Astrocyte of the hippocampus (primary cell): ENCODE measurements at regions not wholly inside any gene's neighbourhood (a gene's known extent, or its start where the extent isn't known, plus 50 kb on each side); places are given as distances from the start of the nearest gene placed in this dataset.

Experiments
- DNase-seq: peaks from one replicate; pipeline ENCODE4 v3.0.0; 2011; ENCODE audit warnings: low read depth, low spot score

DNA sequence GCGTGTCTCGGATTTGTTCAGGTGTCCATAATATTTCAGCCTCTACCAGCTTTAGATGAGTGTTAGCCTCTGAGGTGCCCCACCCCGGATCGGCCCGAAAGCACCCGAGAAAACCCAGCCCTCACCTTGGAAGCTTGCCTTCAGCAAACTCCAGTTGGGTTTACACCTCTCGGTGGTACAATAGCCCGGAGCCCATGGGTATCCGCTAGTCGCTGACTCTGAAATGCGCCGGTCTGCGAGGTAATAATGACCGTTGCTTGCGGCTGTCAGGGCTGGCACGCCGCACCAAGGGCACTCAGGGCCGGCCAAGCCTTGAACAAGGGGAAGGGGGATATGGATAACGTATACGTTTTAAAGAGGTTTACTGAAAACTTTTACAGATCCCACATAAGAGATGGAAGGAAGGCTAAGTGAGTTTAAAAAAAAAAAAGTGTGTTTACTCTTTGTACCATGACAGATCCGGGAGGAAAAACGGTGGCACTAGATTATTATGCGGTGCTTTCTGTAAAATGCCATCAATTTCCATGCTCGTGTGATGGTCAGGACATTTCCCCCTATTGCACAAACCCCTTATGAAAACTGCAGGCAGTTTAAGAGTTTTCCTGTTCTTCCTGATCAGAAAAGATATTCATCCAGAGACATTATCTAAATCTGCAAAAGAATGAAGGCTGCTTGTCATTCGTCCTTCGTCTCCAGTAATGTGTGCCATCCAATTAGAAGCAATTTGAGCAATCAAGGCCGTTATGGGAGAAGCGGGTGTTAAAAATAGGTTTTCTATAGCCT, 124.2 kb downstream of the TMEM161B start:
- peak; percentile 75 for DNase-seq

DNA sequence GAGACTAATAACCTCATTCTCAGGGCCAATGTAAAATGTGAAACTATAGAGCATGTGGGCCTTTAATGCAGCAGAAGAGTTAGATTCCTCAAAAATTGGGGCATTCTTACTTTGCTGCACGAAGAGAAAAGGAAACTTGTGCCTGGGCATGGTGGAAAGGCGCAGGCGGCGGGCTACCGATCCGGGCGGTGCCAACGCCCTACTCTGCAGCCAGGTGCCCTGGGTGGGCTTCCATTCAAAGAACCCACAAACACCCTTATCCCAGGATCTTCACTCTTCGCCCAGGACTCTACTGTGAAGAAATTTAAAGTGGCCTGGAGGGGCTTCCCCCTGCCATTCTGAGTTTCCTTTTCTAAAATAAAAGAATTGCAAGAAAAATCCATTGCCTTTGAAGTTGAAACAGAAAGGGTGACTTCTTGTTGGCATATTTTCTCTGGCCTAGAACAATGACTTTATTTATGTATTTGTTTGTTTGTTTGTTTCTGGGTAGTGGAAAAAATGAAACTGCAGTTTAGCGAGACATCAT, 124.9 kb downstream of the TMEM161B start:
- DNase-seq: no peak

DNA sequence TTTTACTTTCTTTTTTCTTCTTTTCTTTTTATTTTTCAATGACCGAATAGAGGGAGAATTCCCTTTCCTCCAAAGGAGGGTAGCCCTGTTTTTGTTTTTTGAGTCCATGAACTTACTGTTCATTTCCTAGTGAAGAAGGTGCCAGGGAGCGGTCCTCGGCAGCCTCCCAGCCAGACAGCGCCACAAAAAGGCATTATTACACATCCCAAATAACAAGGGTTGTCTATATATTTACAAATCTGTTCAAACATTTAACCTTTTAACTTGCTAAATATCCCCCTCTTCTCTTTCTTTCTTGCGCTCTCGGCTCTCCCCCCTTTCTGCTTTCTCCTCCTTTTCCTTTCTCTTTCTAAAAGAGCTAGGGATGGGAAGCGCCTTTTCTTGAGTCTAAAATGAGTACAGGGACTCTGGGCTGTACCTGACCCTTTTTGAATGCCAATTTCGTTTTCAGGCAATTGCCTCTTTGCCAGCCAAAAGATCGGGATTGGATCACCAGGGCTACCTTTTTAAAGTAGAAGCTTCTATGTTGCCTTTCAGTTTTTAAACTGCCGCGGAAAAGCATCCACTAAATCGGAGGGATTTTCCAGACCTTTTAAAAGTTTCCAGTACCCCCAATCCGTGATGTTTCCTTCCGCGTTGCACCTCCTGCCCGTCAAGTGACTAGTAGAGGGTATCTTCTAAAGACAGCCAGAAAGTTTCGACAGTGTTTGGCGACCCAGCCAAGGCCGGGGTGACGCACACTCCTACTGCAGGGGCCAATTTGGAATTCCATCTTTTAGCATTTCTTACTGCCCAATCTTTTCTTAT, 125.6 kb downstream of the TMEM161B start:
- DNase-seq: peak; percentile 75

DNA sequence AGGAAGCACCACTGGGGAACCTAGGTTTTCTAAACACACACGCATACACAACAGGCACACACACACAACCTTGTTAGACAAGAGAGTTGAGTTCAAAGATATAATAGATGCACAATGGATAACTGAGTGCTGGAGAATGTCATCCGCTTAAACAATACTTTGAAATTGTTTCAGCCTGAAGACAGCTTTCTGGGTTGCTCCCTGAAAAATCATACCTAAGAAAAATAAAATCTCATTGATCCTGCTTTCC, 126.1 kb downstream of the TMEM161B start:
- no peak for DNase-seq

DNA sequence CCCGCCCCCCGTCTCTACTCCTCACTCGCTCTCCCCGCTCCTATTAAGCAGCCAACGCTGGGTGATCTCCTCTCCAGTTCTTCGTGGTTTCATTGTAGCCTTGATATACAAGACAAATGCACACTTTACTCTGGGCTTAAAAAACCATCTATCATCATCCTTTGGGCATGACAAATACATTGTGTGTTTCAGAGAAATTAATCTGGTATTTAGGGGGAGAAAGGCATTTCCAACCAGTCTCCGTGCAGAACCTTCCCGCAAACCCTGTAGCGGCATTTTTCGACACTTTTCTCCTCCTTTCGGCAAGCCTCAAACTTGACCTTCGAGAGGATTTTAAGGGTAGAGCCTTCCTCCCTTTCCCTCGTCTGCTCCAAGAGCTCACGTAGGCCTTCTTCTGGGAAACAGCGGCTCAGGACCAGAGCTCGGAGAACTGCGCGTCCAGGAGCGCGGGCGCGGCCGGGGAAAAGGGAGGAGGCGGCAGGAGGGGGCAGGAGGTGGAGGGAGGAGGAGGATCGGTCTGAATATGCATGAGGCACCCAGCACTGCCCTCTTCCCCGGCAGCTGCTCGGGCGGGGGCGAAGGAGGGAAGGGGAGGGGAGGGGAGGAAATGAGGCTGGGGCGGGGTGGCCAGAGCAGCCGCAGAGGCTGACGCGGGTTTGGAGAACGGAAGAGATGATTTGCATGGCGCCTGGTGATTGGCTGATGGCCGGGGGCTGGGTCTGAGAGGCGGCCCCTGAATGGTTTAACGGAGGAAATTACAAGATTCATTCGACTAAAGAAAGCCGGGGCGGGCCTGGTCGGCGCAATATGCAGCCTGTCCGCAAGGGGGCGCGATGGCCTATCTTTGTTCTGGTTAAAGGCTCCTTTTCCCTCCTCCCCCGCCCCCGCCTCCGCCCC, 127.5 kb downstream of the TMEM161B start:
- peak; percentile 99 for DNase-seq

DNA sequence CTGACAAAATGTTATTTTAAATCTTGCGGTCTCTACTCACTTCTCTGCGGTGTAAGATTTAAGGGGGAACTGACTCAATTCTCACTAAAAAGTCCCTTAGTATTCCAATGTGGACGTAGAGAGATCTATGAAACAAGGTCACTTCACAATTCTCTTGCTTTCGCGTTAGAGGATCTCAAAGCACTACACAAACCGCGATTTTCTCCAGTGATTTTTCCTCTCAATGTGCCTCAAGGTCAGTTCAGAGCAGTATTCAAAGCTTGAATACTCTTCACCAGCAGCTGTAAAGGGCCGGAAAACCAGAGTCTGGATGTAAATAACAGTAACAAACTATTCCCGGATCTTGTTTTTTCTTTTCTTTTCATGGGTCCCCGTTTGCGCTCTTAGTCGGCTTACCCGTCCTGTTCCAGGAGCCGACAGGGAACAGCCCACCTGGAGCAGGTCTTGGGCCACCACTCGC, 128.2 kb downstream of the TMEM161B start:
- DNase-seq: no peak

DNA sequence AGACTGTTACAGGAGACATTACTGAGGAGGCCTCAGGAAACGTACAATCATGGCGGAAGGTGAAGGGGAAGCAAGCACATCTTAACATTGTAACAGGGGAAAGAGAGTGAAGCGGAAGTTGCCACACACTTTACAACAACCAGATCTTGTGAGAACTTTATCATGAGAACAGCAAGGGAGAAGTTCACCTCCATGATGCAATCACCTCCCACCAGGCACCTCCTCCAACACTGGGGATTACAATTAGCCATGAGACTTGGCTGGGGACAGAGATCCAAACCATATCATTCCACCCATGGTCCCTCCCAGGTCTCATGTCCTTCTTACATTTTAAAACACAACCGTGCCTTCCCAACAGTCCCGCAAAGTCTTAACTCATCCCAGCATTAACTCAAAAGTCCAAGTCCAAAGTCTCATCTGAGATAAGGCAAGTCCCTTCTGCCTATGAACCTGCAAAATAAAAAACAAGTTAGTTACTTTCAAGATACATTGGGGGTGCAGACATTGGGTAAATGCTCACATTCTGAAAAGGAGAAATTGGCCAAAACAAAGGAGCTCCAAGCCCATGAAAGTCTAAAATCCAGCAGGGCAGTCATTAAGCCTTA, 138.3 kb downstream of the TMEM161B start:
- no peak for DNase-seq

DNA sequence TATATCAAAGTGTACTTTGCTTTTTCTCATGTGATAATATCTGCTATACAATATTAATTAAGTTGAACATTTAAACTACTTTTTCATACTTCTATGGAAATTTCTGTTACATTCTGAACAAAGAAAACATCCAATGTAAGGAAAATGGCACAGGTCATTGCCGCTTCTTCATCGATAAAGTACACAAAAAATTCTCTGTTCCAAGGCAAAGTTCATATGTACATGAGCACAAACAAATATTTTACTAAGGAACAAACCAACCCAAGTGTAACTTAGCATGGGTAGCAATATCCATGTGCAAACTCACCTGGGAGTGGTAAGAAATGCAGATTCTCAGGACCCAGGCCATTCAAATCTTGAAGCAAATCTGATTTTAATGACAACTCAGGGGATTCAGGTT, 139.8 kb downstream of the TMEM161B start:
- no peak for DNase-seq

DNA sequence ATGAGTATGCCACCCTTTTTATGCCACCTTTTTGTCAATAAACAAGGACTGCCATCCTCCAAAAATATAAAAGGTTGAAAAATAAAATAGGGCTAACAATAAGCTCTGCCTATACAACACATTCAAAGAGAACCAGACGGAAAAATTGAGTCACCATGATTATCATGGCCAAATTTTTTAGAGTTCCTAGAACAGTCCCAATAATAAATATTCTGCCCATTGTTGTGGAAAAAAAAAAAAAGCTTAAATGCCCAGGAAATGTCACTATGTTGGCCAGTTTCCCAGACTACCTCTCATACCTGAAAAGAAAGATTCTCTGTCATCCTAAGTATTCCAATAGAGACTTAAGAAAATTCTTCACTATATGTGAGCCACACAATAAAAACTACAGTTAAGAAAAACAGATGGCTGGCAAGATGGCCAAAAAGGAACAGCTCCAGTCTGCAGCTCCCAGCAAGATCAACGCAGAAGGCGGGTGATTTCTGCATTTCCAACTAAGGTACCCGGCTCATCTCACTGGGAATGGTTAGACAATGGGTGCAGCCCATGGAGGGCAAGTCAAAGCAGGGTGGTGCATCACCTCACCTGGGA, 149.0 kb downstream of the TMEM161B start:
- peak; percentile 54 for DNase-seq

DNA sequence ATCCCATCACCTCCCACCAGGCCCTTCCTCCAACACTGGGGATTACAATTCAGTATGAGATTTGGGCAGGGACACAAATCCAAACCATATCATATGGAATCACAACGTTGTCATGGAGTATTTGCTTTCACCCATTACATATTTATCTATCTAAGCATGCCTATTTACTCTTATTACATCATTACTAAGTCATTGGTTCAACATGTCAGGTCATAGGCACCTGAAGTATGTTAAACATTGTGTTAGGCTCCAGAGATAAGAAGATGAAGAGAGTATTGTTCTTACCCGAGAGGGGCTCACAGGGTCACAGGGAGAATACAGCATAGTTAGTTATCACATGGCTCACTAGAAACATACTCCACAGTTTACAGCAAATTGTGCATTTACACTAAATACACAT, 150.5 kb downstream of the TMEM161B start:
- no peak for DNase-seq

DNA sequence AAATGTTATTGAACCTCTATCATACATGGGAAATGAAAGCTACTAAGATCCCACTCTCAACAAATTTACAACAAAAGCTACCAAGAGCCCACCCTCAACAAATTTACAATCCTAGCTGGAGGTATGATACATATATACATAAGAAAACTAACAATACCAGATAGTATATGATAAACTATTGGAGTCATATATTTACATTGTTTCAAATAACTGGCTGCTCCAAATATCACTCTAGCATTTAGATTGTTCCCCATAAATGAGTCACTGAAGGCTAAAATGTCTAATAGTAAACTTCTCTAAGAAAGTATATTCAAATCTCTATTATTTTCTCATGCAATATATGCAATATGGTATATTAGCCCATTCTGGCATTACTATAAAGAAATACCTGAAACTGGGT, 151.1 kb downstream of the TMEM161B start:
- no peak for DNase-seq

DNA sequence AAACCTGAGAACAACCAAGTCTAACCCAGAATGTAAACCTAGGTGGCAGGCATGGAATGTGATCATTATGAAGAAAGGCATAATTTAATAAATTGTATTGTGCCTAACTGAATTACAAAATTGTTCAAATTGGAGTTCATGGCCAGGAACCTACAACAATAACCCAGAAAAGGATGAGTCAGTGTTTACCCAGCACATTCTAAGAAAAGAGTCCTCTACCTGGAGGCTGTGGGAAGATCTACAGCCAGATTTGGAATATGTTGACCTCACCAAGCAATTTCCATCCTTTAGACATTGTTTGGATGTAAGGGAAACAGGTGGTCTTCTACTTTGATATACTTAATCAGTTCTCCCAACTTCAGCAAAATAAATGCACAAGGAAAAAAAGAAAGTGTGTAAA, 152.2 kb downstream of the TMEM161B start:
- no peak for DNase-seq

DNA sequence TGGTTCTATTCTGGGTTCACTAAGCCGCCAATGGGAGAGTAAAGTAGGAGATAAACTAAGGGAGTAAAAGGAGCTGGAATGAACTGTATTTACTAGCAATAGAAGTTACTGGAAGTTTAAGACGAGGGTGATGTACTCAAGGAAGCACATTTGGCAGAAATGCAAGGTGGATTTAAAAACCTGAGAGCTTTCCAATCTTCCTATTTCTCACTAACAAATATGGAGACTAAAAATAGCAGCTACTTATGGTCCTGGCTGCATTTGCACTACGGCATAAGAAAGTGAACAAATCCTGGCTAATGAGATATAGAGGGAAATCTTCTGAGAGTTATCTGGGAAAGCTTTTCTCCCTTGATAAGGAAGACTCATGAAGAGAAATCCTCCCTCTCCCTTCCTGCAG, 153.4 kb downstream of the TMEM161B start:
- no peak for DNase-seq

DNA sequence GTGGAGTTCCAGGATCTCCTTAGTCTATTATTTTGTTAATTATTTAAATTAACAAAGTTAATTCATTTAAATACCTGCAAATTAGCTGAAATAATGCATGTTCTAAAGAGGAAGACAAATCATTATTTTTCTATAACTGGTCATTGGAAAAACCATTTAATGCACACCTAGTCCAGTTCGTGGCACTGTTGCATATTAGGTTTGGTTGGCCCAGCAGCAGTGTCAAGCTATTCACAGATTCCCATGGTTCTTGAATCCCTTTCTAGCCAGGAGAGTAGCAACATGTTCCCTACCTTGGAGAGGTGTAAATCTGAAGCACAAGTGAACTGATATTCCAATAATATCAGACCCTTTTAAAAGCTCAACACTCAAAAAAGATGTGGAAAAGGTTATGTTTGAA, 155.2 kb downstream of the TMEM161B start:
- DNase-seq: no peak

DNA sequence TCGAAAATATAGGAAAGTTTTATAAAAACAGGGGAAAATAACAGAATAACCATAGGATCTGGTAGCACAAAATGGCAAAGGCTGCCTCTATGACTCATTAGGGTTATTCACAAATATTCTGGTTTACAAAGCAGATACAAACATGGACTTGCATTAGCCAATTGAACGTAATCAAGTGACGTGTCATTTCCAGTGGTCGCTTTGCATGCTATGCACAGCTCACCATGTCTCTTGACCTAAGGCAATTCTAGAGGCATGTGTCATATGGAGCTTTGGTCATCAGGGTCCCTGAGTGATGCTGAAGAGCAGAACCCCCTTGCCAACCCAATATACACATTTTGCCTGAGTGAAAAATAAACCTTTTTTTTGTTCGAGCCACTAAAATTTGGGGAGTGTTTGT, 158.8 kb downstream of the TMEM161B start:
- peak; percentile 37 for DNase-seq

DNA sequence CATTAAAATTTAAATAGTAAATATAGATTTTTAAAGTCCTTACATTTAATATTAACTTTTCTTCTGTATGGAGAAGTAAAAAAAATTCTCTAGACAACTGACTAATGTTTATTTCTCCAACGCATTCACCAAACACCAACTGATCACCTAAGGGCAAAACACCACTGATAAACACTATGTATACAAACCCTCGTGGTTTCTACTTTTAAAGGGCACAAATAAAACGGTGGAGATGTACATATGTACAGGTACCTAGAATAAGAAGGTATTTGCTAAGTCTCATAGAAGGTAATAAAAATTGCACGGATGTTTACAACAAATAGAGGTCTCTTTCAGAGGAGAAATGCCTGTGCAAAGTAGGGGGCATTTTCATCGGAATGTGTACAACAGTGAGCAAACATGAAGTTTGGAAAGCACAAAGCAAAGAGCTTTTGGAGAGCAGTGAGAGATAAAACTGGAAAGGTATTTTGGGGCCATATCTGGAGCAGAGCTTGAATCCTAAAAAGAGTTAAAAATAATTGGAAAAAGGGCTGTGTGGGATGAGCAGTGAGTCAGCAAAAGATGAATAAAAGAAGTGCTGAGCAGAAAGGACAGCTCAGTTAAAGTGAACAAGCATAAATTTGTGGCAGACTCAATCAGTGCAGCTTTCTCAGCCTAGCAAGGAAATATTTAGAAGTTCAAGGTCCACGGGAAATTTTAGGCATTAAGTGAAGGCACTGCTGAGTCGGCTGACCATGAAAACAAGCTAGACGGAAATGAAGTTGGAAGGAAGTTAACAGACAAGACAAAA, 160.0 kb downstream of the TMEM161B start:
- peak; percentile 9 for DNase-seq

DNA sequence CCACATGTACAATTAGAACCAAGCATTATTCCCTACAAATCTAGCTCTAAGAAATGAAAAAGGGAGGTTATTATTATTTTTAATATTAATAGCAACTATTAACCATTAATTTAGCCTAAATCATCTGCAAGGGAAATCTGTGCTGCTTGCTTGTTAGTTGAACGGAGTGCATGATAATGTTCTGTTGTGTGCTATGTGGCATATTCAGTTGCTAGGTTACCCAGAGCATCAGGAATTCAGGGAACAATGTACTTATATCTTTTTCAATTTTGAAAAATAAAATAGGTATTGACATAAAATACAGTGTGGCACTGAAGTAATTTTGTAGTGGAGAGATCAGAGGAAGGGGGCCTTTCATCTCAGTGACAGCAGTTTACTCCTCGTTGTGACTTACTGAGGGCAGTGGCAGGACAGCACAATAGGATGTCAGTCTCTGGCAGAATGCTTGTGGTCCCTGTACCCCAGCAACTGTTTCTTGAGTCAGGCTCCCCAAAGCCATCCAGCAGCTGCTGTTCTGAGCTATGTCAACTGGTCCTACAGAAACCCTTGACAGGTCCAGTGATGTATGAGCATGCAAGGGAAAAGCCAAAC, 173.6 kb downstream of the TMEM161B start:
- DNase-seq: no peak

DNA sequence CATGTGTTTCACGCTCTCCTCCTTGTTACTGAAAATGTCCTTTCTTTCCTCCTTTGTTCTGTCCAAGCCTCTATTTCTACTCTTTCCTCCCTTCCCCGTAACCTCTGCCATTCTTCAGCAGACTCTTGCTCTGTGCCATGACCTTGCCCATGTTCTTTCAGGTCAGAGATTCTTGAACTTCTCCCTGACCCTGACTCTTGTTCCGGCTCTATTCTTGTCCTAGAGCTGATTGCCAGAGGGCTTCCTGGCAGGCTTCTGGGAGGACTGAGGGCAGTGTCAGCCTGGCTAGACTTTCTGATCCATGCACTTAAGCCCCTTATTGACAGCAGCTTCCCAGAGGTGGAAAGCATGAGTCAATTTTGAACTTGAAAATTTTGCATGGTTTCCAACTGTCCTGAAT, 174.2 kb downstream of the TMEM161B start:
- no peak for DNase-seq

DNA sequence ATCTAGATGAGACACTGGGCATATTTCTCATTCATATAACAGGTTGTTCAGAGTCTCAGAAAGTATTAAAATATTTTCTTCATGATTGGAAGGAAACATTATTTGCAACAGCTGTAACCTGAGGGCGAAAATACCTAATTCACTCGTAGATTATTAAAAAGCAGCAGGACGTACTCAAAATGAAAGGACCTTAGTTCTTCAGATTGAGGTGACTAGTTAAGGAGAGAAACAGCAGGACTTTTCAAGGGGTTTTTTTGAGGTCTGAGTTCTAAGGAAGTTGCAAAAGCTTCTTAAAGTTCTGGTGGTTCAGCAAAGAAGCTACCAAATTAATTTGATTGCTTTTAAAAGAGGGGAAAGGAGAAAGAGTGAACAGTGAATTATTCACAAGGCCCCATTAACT, 174.9 kb downstream of the TMEM161B start:
- DNase-seq: no peak
